ENCODE measurements at regions not wholly inside any gene's neighbourhood (a gene's known extent, or its start where the extent isn't known, plus 50 kb on each side); places are given as distances from the start of the nearest gene placed in this dataset.

- Histone ChIP-seq H3K79me1 (ENCODE audit: insufficient read depth, low read depth, low read length, poor library complexity, severe bottlenecking) (no peaks in the 10 kb centered on the region), H3K9ac (ENCODE audit: extremely low read depth, insufficient read length, low read length) (no peak overlapping the region), H3K4me2 (ENCODE audit: insufficient read depth, insufficient read length, low read length) (no peak overlapping the region), H2BK12ac (ENCODE audit: insufficient read length, low read depth, low read length) (no peak overlapping the region), H2AK5ac (ENCODE audit: insufficient read length, low read length) (no peak overlapping the region), H3K23me2 (ENCODE audit: insufficient read length, low read depth, low read length, poor library complexity, severe bottlenecking) (no peaks in the 10 kb centered on the region), H3K56ac (ENCODE audit: insufficient read length, low read depth, low read length) (no peak overlapping the region), H3T11ph (ENCODE audit: low read length) (no peak overlapping the region), H3K14ac (ENCODE audit: insufficient read depth, low read length) (no peak overlapping the region), H2BK20ac (ENCODE audit: low read depth, low read length, poor library complexity, severe bottlenecking) (no peak overlapping the region), H2AFZ (ENCODE audit: low read length) (no peak overlapping the region), H4K20me1 (ENCODE audit: control insufficient read depth, insufficient read depth, insufficient read length) (no peaks in the 10 kb centered on the region), H3K18ac (ENCODE audit: insufficient read length, low read depth, low read length) (no peak overlapping the region), H3K9me3 (ENCODE audit: control insufficient read depth, low read depth, low read length) (no peaks in the 10 kb centered on the region), H4K8ac (replicated peaks; ENCODE audit: insufficient read length, low read depth, low read length) (no peak overlapping the region), H2BK120ac (ENCODE audit: low read depth, low read length, poor library complexity, severe bottlenecking) (no peak overlapping the region), H3K4me1 (ENCODE audit: insufficient read depth, low read length) (no peaks in the 10 kb centered on the region; the same call in 1 of the 2 replicates), H3K4ac (ENCODE audit: low read depth, low read length) (no peak overlapping the region), H2BK5ac (ENCODE audit: insufficient read length, low read length) (no peak overlapping the region), H3K27ac (ENCODE audit: insufficient read length, low read depth, low read length) (no peak overlapping the region), H4K91ac (ENCODE audit: insufficient read length, low read depth, low read length) (no peak overlapping the region), H3K23ac (ENCODE audit: insufficient read length, low read depth, low read length) (no peak overlapping the region), H4K5ac (ENCODE audit: insufficient read length, low read depth, low read length) (no peak overlapping the region), H3K27me3 (ENCODE audit: insufficient read depth, low read length) (no peaks in the 10 kb centered on the region), H2BK15ac (ENCODE audit: low read depth, low read length) (no peak overlapping the region), H3K79me2 (ENCODE audit: insufficient read depth, low read length) (no peaks in the 10 kb centered on the region)
- Mint-ChIP-seq H3K4me1 (peaks cover 28 to 30% of the 10 kb centered on the region in 2 experiments), H3K9me3 (peaks cover 3% of the 10 kb centered on the region in 2 experiments; a peak in 3 of 5 replicates), H3K27ac (peak overlapping the region in 1 of 3 experiments; percentile 1; a peak in 2 of 7 replicates), H3K4me3 (no peak overlapping the region), H3K36me3 (ENCODE audit: insufficient read depth in 1 of 3, low read depth in 3 of 3) (peaks cover 0 to 3% (median 3%) of the 10 kb centered on the region in 3 experiments; a peak in 1 of 7 replicates), H3K27me3 (ENCODE audit: low read depth) (no peaks in the 10 kb centered on the region)
- WGBS (ENCODE audit: extremely low coverage, insufficient read length, low lambda C conversion rate): no CpG with 5 or more reads among the region's 4 CpGs
- TF ChIP-seq CTCF (conservative IDR thresholded peaks at IDR 0.05): no peak
- no peak for DNase-seq
Measured at GRCh38 chr2:8159966-8160603, 521.8 kb upstream of the ID2 start.

All from H9 (cell line).